SK-N-MC (cell line): ENCODE measurements at regions not wholly inside any gene's neighbourhood (a gene's known extent, or its start where the extent isn't known, plus 50 kb on each side); places are given as distances from the start of the nearest gene placed in this dataset.
"Not testable (repeated sequence)": the region's sequence is repeated elsewhere in the genome, so short reads cannot be mapped to it uniquely, and the experiment has no call there.

ENCODE experiments used
- DNase-seq: peaks from one replicate; pipeline ENCODE4 v3.0.0-alpha.2; 2011; ENCODE audit warnings: low read depth, low spot score
- H3K27ac ChIP-seq: fragments of 200-600 bp; sonication (generic); 2 replicates; pipeline ENCODE4 v1.5.1; 2016; ENCODE audit warnings: mixed run types
- H3K36me3 ChIP-seq: fragments of 200-600 bp; sonication (generic); 2 replicates; pipeline ENCODE4 v1.6.1; 2017; ENCODE audit warnings: antibody characterized with exemption, low read length, mixed read lengths; ENCODE audit not compliant: insufficient read depth
- H3K4me3 ChIP-seq: fragments of 200-600 bp; sonication (generic); 2 replicates; pipeline ENCODE4 v1.5.1; 2016
- H3K9ac ChIP-seq: fragments of 200-600 bp; sonication (generic); 2 replicates; pipeline ENCODE4 v1.8.0; 2017; ENCODE audit warnings: mixed run types, mixed read lengths; ENCODE audit not compliant: insufficient read length
- H3K9me3 ChIP-seq: fragments of 200-600 bp; sonication (generic); 2 replicates; pipeline ENCODE4 v1.6.1; 2017; ENCODE audit warnings: low read depth, mild to moderate bottlenecking, antibody characterized with exemption, low read length, moderate library complexity, mixed read lengths
- EZH2 ChIP-seq: fragments of 200-600 bp; sonication (generic); IDR thresholded peaks from one replicate; pipeline ENCODE4 v1.6.1; 2017; ENCODE audit warnings: antibody characterized with exemption
- FOXP2 ChIP-seq: optimal IDR thresholded peaks from 2 replicates; pipeline ENCODE3; 2011; ENCODE audit warnings: mild to moderate bottlenecking, moderate library complexity; ENCODE audit not compliant: insufficient read depth; ENCODE audit errors: extremely low read length, control extremely low read depth
- POLR2AphosphoS5 ChIP-seq: IDR thresholded peaks from 2 replicates; pipeline ENCODE4 v1.6.1; 2012; ENCODE audit warnings: mild to moderate bottlenecking, low read depth, low read length, borderline replicate concordance

DNA sequence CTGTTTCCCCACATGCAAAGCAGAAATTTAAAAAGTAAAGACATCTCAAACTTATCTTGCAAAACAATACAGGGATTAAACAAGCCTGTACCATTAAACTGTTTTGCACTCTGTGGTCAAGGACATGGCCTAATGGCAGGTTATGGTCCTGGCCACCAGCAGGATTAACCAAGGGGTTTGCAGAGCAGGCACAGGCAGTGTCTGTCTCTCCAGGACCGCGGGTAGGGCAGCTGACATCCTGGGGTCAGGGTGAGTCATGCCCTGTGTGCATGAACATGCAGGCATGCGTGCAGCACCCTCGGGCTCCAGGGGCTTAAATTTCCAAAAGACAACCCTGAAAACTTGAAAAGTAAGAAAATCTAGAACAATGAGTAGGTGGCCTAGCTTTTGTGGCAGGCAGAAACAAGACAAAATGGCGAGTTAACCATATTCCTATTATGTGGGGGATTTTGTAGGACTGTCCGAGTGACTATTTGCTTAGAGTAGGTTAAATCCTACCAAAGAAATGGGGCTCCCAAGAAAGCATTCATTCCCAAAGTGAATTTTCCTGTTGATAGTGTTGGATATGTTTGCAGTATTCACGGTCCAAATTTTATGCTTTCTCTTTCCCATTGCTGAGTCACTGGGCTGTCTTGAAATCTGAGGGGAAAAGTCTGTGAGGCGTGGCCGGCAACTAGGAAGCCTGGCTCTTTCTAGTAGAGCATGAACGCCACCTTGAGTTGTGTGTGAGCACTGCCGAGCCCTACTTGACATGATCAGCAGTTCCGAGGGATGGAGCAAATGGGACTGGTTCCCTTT lies 158.4 kb upstream of the FAM20A start:
- no peaks in the 10 kb centered on the region for H3K9me3 ChIP-seq
- peak overlapping the region; percentile 40 for H3K9ac ChIP-seq
- peak overlapping the region; percentile 42; the same call in 1 of the 2 replicates for H3K27ac ChIP-seq
- no peaks in the 10 kb centered on the region for H3K36me3 ChIP-seq
- TF ChIP-seq FOXP2, result no peak
- TF ChIP-seq POLR2AphosphoS5, result no peak
- no peak for TF ChIP-seq EZH2
- DNase-seq, result peak; percentile 80
- H3K4me3 ChIP-seq, result peak overlapping the region; percentile 46

- Histone ChIP-seq H3K9ac (peak overlapping the region; percentile 40), H3K9me3 (no peaks in the 10 kb centered on the region), H3K27ac (peak overlapping the region; percentile 42; the same call in 1 of the 2 replicates), H3K4me3 (no peak overlapping the region), H3K36me3 (no peaks in the 10 kb centered on the region)
- no peak for DNase-seq
- no peak for TF ChIP-seq POLR2AphosphoS5
- no peak for TF ChIP-seq FOXP2
- no peak for TF ChIP-seq EZH2
Observed at GRCh38 chr17:68759002-68759342, 157.8 kb upstream of the FAM20A start.

GRCh38 chr17:68757866-68758757 lies 156.9 kb upstream of the FAM20A start:
- H3K4me3 ChIP-seq, H3K9ac ChIP-seq, DNase-seq, H3K36me3 ChIP-seq, H3K27ac ChIP-seq, H3K9me3 ChIP-seq: not testable (repeated sequence)

DNA sequence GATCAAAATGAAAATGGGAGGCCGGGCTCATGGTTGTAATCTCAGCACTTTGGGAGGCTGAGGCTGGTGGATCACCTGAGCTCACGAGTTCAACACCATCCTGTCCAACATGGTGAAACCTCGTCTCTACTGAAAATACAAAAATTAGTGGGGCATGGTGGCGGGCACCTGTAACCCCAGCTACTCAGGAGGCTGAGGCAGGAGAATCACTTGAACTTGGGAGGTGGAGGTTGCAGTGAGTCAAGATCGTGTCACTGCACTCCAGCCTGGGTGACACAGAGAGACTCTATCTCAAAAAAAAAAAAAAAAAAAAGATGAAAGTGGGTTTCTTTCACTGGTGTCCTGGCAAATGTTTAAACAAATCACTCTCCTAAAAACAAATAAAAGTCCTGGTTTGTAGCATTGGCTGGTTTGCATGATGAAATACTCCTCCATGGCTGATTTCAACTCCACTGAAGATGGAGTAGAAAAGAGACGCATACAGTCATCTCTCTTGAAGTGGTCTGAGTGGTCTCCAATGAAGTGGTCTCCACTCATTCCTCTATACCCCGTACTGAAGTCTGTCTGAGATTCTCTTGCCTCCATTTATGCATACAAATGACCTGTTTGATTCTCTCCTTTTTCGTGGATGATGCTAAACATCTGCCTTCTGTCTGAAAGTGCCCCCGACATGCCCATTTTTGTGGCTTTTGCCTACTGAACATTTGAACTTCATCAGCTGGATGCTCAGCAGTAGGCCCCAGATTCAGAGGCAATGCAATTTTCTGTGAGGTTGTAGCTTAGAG lies 153.0 kb upstream of the FAM20A start:
- H3K27ac ChIP-seq, result no peak overlapping the region
- no peak for DNase-seq
- no peak overlapping the region for H3K9ac ChIP-seq
- TF ChIP-seq FOXP2, result no peak
- no peak for TF ChIP-seq POLR2AphosphoS5
- TF ChIP-seq EZH2, result no peak
- no peaks in the 10 kb centered on the region for H3K9me3 ChIP-seq
- no peak overlapping the region for H3K4me3 ChIP-seq
- H3K36me3 ChIP-seq, result no peaks in the 10 kb centered on the region

GRCh38 chr17:68750208-68750562 lies 149.0 kb upstream of the FAM20A start:
- Histone ChIP-seq H3K9me3 (no peaks in the 10 kb centered on the region), H3K27ac (no peak overlapping the region), H3K4me3 (no peak overlapping the region), H3K9ac (no peak overlapping the region), H3K36me3 (no peaks in the 10 kb centered on the region)
- DNase-seq, result no peak
- TF ChIP-seq EZH2, result no peak
- no peak for TF ChIP-seq FOXP2
- no peak for TF ChIP-seq POLR2AphosphoS5

DNA sequence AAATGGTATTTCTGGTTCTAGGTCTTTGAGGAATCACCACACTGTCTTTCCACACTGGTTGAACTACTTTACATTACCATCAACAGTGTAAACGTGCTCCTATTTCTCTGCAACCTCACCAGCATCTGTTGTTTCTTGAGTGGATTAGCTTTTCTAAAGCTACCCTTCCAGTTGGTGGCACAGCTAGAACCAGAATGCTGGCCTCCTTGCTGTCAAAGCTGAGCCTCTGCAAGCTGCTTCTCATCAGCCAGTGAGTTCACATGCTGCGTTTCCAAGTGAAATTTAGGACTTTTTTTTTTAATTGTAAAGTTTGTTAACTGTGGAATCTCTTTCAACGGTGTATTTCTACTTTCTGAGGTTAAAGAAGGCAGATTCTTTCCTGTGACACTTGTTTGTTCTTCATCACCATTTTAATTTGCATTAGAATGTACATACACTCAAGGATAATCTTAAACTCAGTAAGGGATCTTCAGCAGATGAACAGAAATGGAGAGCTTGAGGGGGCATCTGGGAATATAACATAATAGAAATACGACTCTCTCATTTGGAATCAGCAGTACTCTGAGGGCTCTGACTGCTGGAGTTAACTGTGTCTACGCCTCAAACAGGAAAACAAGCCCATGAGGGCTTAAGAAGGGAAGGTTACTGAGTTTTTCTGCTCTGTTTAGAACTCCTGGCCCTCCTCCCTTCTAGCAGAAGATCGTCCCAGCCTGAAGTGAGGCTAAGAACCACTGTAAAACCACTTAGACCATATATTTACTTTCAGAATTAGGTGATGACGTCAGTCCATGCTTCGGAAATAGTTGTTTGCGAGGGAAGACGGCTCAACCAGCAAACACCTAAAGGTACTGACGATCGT lies 148.4 kb upstream of the FAM20A start:
- DNase-seq, result no peak
- Histone ChIP-seq H3K27ac (no peak overlapping the region), H3K4me3 (no peak overlapping the region), H3K9ac (no peak overlapping the region), H3K9me3 (no peaks in the 10 kb centered on the region), H3K36me3 (no peaks in the 10 kb centered on the region)
- TF ChIP-seq FOXP2 (no peak), POLR2AphosphoS5 (no peak), EZH2 (no peak)

DNA sequence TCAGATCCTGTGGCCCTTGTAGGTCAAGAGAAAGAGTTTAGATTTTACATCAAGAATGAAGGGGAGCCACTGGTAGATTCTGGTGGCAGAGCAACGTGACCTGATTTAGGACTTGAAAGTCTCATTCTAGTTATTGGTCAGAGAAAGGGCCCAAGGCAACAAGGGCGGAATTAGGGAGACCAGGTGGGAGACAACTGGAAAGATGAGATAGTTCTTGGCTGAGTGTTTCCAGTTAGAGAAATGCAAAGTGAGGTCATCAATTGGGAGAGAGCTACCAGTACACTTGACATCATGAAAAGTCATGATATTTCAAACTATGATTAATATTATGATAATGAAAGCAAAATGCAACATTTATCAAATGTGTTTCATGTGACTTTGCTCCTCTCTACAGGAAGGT lies 147.2 kb upstream of the FAM20A start:
- no peak overlapping the region for H3K27ac ChIP-seq
- DNase-seq, result no peak
- no peak overlapping the region for H3K9ac ChIP-seq
- H3K36me3 ChIP-seq, result no peaks in the 10 kb centered on the region
- H3K9me3 ChIP-seq, result no peaks in the 10 kb centered on the region
- TF ChIP-seq FOXP2 (no peak), POLR2AphosphoS5 (no peak), EZH2 (no peak)
- H3K4me3 ChIP-seq, result no peak overlapping the region
